HAP-1 (cell line): ENCODE measurements at regions not wholly inside any gene's neighbourhood (a gene's known extent, or its start where the extent isn't known, plus 50 kb on each side); places are given as distances from the start of the nearest gene placed in this dataset.
"Not testable (repeated sequence)": the region's sequence is repeated elsewhere in the genome, so short reads cannot be mapped to it uniquely, and the experiment has no call there.

ENCODE experiments used
- DNase-seq, 2 experiments: peaks; one replicate each; pipeline ENCODE4 v3.0.0-alpha.2; 2016 to 2020; ENCODE audit warnings: low spot score in 2 of 2
- H3K27me3 ChIP-seq: fragments of 250-450 bp; sonication (Bioruptor Pico); 2 replicates; pipeline ENCODE4 v1.5.1; 2020; ENCODE audit warnings: low read depth, mild to moderate bottlenecking, moderate library complexity
- H3K36me3 ChIP-seq: fragments of 250-450 bp; sonication (Bioruptor Pico); replicated peaks from 2 replicates; pipeline ENCODE4 v1.5.1; 2020; ENCODE audit warnings: mild to moderate bottlenecking
- H3K4me1 ChIP-seq: fragments of 250-450 bp; sonication (Bioruptor Pico); 2 replicates; pipeline ENCODE4 v1.5.1; 2020; ENCODE audit warnings: mild to moderate bottlenecking
- H3K4me3 ChIP-seq: fragments of 250-450 bp; sonication (Bioruptor Pico); 2 replicates; pipeline ENCODE4 v1.5.1; 2020; ENCODE audit warnings: mild to moderate bottlenecking, moderate library complexity
- H3K9me3 ChIP-seq: fragments of 250-450 bp; sonication (Bioruptor Pico); 2 replicates; pipeline ENCODE4 v1.5.1; 2020; ENCODE audit warnings: mild to moderate bottlenecking, moderate library complexity
- in situ Hi-C: fragments of 300-500 bp; cut with MboI; formaldehyde crosslinking; loops from 3 replicates; pipeline ENCODE4 v1.14.3; 2020; ENCODE audit warnings: low sequenced_read_pairs, inconsistent platforms, mixed read lengths

- no peaks in the 10 kb centered on the region for H3K4me1 ChIP-seq
- DNase-seq, result no peak
- H3K27me3 ChIP-seq, result no peaks in the 10 kb centered on the region
- H3K36me3 ChIP-seq, result no peaks in the 10 kb centered on the region
- in situ Hi-C loops, result no loop called here
- no peak overlapping the region for H3K4me3 ChIP-seq
- H3K9me3 ChIP-seq, result no peaks in the 10 kb centered on the region
Observed at GRCh38 chr1:72439036-72439435, 156.7 kb upstream of the NEGR1 start.

DNA sequence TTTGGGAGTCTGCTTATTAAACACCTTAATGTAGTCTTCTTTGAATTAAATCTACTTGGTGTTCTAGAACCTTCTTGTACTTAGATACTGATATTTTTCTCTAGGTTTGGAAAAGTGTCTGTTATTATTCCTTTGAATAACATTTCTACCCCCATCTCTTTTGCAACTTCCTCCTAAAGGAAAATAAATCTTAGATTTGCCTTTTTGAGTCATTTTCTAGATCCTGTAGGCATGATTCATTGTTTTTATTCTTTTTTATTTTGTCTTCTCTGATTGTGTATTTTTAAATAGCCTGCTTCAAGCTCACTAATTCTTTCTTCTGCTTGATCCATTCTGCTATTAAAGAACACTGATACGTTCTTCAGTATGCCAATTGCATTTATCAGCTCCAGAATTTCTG lies 155.9 kb upstream of the NEGR1 start:
- no peaks in the 10 kb centered on the region for H3K9me3 ChIP-seq
- H3K4me3 ChIP-seq, result no peak overlapping the region
- H3K36me3 ChIP-seq, result no peaks in the 10 kb centered on the region
- DNase-seq, result no peak
- in situ Hi-C loops, result no loop called here
- H3K27me3 ChIP-seq, result no peaks in the 10 kb centered on the region
- no peaks in the 10 kb centered on the region for H3K4me1 ChIP-seq

GRCh38 chr1:72435025-72435424 lies 152.7 kb upstream of the NEGR1 start:
- no peaks in the 10 kb centered on the region for H3K27me3 ChIP-seq
- in situ Hi-C loops, result no loop called here
- H3K36me3 ChIP-seq, result no peaks in the 10 kb centered on the region
- no peaks in the 10 kb centered on the region for H3K9me3 ChIP-seq
- no peak overlapping the region for H3K4me3 ChIP-seq
- no peak for DNase-seq
- no peaks in the 10 kb centered on the region for H3K4me1 ChIP-seq

GRCh38 chr1:72434070-72434469 lies 151.7 kb upstream of the NEGR1 start:
- no peaks in the 10 kb centered on the region for H3K27me3 ChIP-seq
- H3K9me3 ChIP-seq, result no peaks in the 10 kb centered on the region
- no peak overlapping the region for H3K4me3 ChIP-seq
- H3K36me3 ChIP-seq, result no peaks in the 10 kb centered on the region
- DNase-seq, result no peak
- in situ Hi-C loops, result no loop called here
- no peaks in the 10 kb centered on the region for H3K4me1 ChIP-seq

- no peaks in the 10 kb centered on the region for H3K27me3 ChIP-seq
- in situ Hi-C loops, result no loop called here
- DNase-seq, result no peak
Observed at GRCh38 chr1:72433591-72433990, 151.3 kb upstream of the NEGR1 start.

DNA sequence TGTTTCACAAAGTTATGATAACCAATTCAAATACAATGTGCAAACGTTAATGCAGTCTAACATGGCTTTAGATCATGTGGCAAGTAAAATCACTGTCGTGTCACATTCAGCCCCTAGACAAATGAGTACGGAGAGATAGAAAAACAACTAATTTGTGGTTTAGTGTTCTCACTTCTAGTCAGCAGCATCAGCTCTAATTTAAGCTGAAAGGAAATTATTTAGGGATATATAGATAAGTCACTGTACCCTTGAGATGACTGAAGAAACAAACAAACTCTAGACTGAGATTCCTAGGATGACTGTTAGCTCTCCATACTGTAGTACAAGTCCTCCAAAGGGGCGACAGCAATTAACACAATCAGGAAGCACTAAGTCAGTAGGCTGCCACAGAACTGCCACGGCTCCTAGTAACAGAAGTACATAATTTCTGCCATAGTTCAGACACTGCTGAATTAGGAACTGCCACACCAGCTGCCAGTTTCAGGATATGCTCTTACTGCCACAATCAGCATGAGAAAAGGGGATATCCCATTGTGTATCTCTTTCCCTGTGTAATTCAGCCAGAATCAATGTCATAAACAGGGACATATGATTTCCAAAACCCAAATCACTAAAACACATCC lies 150.4 kb upstream of the NEGR1 start:
- no peaks in the 10 kb centered on the region for H3K36me3 ChIP-seq
- no peak overlapping the region for H3K4me3 ChIP-seq
- no peaks in the 10 kb centered on the region for H3K27me3 ChIP-seq
- no peaks in the 10 kb centered on the region for H3K4me1 ChIP-seq
- no peaks in the 10 kb centered on the region for H3K9me3 ChIP-seq
- DNase-seq, result no peak
- in situ Hi-C loops, result no loop called here

More at GRCh38 chr1:72433591-72433990, 151.3 kb upstream of the NEGR1 start:
- Histone ChIP-seq H3K9me3 (no peaks in the 10 kb centered on the region), H3K4me3 (no peak overlapping the region), H3K4me1 (no peaks in the 10 kb centered on the region), H3K36me3 (no peaks in the 10 kb centered on the region)

DNA sequence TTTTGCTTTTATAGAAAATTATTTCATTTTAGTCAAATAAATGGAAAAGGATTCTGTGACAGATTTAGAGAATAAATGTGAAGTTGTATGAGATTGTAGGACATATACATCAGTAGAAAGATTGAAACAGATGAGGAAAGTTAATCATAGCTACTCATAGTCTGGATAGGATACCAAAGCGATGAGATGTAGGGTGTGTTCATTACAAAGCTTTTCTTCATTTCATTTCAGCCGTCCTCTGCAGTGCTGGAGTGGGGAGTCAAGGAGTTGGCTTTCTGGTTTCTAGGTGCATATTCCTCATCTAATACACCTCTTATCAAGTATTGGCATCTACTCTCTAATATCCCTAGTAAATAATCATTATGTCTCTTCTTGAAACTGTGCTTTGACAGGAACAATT lies 149.5 kb upstream of the NEGR1 start:
- no peaks in the 10 kb centered on the region for H3K9me3 ChIP-seq
- in situ Hi-C loops, result no loop called here
- DNase-seq, result no peak
- no peak overlapping the region for H3K4me3 ChIP-seq
- H3K4me1 ChIP-seq, result no peaks in the 10 kb centered on the region
- no peaks in the 10 kb centered on the region for H3K36me3 ChIP-seq
- no peaks in the 10 kb centered on the region for H3K27me3 ChIP-seq

DNA sequence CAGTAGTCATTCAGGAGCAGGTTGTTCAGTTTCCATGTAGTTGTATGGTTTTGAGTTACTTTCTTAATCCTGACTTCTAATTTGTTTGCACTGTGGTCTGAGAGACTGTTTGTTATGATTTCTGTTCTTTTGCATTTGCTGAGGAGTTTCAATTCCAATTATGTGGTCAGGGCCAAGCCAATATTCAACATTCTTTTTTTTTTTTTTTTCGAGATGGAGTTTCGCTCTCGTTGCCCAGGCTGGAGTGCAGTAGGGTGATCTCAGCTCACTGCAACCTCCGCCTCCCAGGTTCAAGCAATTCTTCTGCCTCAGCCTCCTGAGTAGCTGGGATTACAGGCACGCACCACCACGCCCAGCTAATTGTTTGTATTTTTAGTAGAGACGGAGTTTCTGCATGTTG lies 145.9 kb upstream of the NEGR1 start:
- in situ Hi-C loops, H3K4me1 ChIP-seq, H3K36me3 ChIP-seq, H3K9me3 ChIP-seq, DNase-seq, H3K27me3 ChIP-seq, H3K4me3 ChIP-seq: not testable (repeated sequence)

DNA sequence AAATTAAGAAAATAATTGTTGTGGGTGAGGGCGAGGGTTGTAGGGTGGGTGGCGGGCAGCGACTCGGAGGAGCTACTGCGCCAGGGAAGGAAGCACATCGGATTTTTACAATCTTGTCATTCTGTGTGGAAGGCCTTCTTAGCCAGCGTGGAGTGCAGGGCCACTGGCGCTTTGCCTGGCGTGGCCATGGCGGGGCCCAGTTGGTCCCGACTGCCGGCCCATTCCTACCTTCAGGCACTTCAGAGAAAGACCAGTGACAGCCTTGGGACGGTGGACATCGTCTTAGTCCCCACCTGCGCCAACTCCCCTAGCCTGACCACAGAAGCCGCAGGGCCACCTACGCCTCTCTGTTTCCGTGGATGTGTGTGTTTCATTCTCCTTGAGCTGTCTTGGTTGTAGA lies 136.9 kb upstream of the NEGR1 start:
- H3K9me3 ChIP-seq, result no peaks in the 10 kb centered on the region
- H3K27me3 ChIP-seq, result no peaks in the 10 kb centered on the region
- no peak for DNase-seq
- no peaks in the 10 kb centered on the region for H3K36me3 ChIP-seq
- H3K4me1 ChIP-seq, result no peaks in the 10 kb centered on the region
- no peak overlapping the region for H3K4me3 ChIP-seq
- in situ Hi-C loops, result no loop called here

DNA sequence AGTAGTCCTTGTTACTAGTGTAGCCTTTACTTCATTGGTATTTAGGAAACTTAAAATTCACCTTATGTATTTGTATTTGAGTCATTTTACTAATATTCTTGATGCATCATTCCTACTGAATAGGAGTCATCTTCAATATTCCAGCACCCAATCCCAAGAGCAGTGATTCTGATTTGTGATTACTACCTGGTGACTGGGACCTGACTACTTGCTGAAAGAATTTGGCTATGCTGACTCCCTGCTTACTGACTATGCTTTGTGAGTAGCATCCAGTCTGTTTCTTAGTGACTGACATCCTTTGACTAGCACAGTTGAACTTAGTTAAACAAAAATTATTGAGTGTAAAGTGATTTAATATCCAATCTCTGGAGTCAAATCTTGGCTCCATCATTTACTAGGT lies 129.9 kb upstream of the NEGR1 start:
- Histone ChIP-seq H3K36me3 (no peaks in the 10 kb centered on the region), H3K9me3 (no peaks in the 10 kb centered on the region), H3K27me3 (no peaks in the 10 kb centered on the region), H3K4me1 (no peaks in the 10 kb centered on the region), H3K4me3 (no peak overlapping the region)
- in situ Hi-C loops, result no loop called here
- no peak for DNase-seq

GRCh38 chr1:72399807-72400206 lies 117.5 kb upstream of the NEGR1 start:
- H3K4me1 ChIP-seq, result no peaks in the 10 kb centered on the region
- DNase-seq, result no peak
- no peak overlapping the region for H3K4me3 ChIP-seq
- H3K36me3 ChIP-seq, result no peaks in the 10 kb centered on the region
- H3K9me3 ChIP-seq, result no peaks in the 10 kb centered on the region
- in situ Hi-C loops, result no loop called here
- no peaks in the 10 kb centered on the region for H3K27me3 ChIP-seq

GRCh38 chr1:72397786-72398185 lies 115.4 kb upstream of the NEGR1 start:
- H3K27me3 ChIP-seq, result no peaks in the 10 kb centered on the region
- in situ Hi-C loops, result no loop called here
- H3K9me3 ChIP-seq, result no peaks in the 10 kb centered on the region
- no peak overlapping the region for H3K4me3 ChIP-seq
- no peak for DNase-seq
- H3K36me3 ChIP-seq, result no peaks in the 10 kb centered on the region
- H3K4me1 ChIP-seq, result no peaks in the 10 kb centered on the region

DNA sequence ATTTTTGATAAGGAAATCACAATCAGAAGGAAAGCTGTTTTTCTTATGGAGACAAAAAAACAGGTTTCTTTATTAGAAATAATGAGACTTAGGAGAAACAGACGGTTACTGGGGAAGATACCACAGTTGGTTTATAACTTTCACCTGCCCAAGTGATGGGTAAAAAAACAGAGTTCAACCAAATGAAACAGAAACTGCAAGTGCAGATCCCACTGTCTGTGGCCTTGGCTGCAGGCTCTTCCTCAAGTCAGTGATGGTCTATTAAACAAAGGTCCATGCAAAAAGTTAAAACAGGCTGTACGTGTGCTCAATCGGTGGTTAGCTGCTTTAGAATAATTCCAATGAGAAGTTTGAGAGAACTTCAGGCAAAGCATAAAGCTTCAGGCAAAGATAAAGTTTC lies 112.1 kb upstream of the NEGR1 start:
- no peak for DNase-seq
- Histone ChIP-seq H3K9me3 (no peaks in the 10 kb centered on the region), H3K4me1 (no peaks in the 10 kb centered on the region), H3K27me3 (no peaks in the 10 kb centered on the region), H3K36me3 (no peaks in the 10 kb centered on the region), H3K4me3 (no peak overlapping the region)
- in situ Hi-C loops, result no loop called here

GRCh38 chr1:72379072-72379471 lies 96.7 kb upstream of the NEGR1 start:
- Histone ChIP-seq H3K4me3 (no peak overlapping the region), H3K36me3 (no peaks in the 10 kb centered on the region), H3K4me1 (no peaks in the 10 kb centered on the region), H3K27me3 (no peaks in the 10 kb centered on the region), H3K9me3 (no peaks in the 10 kb centered on the region)
- in situ Hi-C loops, result no loop called here
- no peak for DNase-seq

DNA sequence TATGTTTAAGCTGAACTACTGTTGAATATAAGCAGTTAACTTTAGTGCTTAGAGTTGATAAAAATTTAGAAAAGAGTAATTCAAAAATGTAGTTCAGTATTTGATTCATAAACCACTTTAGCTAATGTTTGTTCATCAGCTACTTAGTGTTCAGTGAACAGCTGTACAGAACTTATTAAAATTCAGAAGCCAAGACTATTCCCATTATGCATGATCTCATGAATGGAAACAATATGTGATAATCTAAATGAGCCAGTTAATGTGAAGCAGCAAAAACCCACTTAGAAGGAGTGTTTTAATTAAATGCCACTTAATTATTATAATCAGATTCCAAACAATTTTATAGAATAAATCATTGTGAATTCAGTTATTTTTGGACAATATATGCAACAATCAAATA lies 92.9 kb upstream of the NEGR1 start:
- H3K9me3 ChIP-seq, result no peaks in the 10 kb centered on the region
- H3K36me3 ChIP-seq, result no peaks in the 10 kb centered on the region
- no peak for DNase-seq
- no peak overlapping the region for H3K4me3 ChIP-seq
- no peaks in the 10 kb centered on the region for H3K27me3 ChIP-seq
- in situ Hi-C loops, result no loop called here
- no peaks in the 10 kb centered on the region for H3K4me1 ChIP-seq
